SU-DHL-6 (cell line): ENCODE measurements at regions not wholly inside any gene's neighbourhood (a gene's known extent, or its start where the extent isn't known, plus 50 kb on each side); places are given as distances from the start of the nearest gene placed in this dataset.

Experiments used
- H2AFZ ChIP-seq: fragments of 200-600 bp; sonication (generic); 2 replicates; pipeline ENCODE4 v1.6.1; 2014; ENCODE audit warnings: low read depth, mild to moderate bottlenecking, moderate library complexity, mixed read lengths, antibody characterized with exemption, low read length; ENCODE audit not compliant: severe bottlenecking
- H3F3A ChIP-seq: fragments of 200-600 bp; shearing (Covaris generic); 2 replicates; pipeline ENCODE4 v1.6.0; 2016; ENCODE audit warnings: antibody characterized with exemption, mild to moderate bottlenecking; ENCODE audit not compliant: insufficient read depth
- H3K27ac ChIP-seq: fragments of 200-600 bp; sonication (generic); 2 replicates; pipeline ENCODE4 v1.5.1; 2016; ENCODE audit warnings: low read depth, mild to moderate bottlenecking, low read length, moderate library complexity, mixed read lengths
- H3K27me3 ChIP-seq: fragments of 200-600 bp; sonication (generic), shearing (Covaris generic); 2 replicates; pipeline ENCODE4 v1.6.0; 2014; ENCODE audit warnings: mild to moderate bottlenecking, low read length
- H3K36me3 ChIP-seq: fragments of 200-600 bp; sonication (generic); 2 replicates; pipeline ENCODE4 v1.6.1; 2014; ENCODE audit warnings: mild to moderate bottlenecking, low read length, mixed read lengths
- H3K4me2 ChIP-seq: fragments of 300-600, 200-600 bp; shearing (Covaris generic), sonication (generic); 2 replicates; pipeline ENCODE4 v1.6.0; 2014; ENCODE audit warnings: low read length, low read depth, mild to moderate bottlenecking; ENCODE audit not compliant: poor library complexity, severe bottlenecking
- H3K4me3 ChIP-seq: fragments of 200-600 bp; sonication (generic); 2 replicates; pipeline ENCODE4 v1.5.1; 2014; ENCODE audit warnings: antibody characterized with exemption, low read length, mild to moderate bottlenecking, mixed read lengths; ENCODE audit not compliant: insufficient read depth, poor library complexity, severe bottlenecking
- H3K79me2 ChIP-seq: fragments of 200-600 bp; sonication (generic); 2 replicates; pipeline ENCODE4 v1.6.1; 2014; ENCODE audit warnings: mild to moderate bottlenecking, low read length, moderate library complexity; ENCODE audit not compliant: insufficient read depth
- H3K9ac ChIP-seq: fragments of 200-600 bp; sonication (generic); 2 replicates; pipeline ENCODE4 v1.7.0; 2014; ENCODE audit warnings: mild to moderate bottlenecking, low read length
- H3K9me2 ChIP-seq: fragments of 200-600 bp; sonication (generic); replicated peaks from 2 replicates; pipeline ENCODE4 v1.6.1; 2014; ENCODE audit warnings: low read length; ENCODE audit not compliant: insufficient read depth
- H3K9me3 ChIP-seq: fragments of 200-600 bp; sonication (generic); 2 replicates; pipeline ENCODE4 v1.6.1; 2014; ENCODE audit warnings: low read length, mixed read lengths; ENCODE audit not compliant: insufficient read depth
- H4K20me1 ChIP-seq: fragments of 200-600 bp; sonication (generic); 2 replicates; pipeline ENCODE4 v1.6.1; 2014; ENCODE audit warnings: low read depth, mild to moderate bottlenecking, antibody characterized with exemption, low read length, moderate library complexity, mixed read lengths
- EZH2phosphoT487 ChIP-seq: fragments of 200-600 bp; sonication (generic), shearing (Covaris generic); conservative IDR thresholded peaks from 2 replicates; pipeline ENCODE4 v1.6.1; 2018; ENCODE audit warnings: mild to moderate bottlenecking, antibody characterized with exemption, low read length, moderate library complexity, mixed read lengths
- TF ChIP-seq, protein P1 (sequence below): fragments of 200-600 bp; sonication (generic); IDR thresholded peaks from one replicate; pipeline ENCODE4 v1.5.1; 2017; ENCODE audit warnings: antibody characterized with exemption, mild to moderate bottlenecking, low read length, moderate library complexity; ENCODE audit not compliant: insufficient read depth, poor library complexity, severe bottlenecking

DNA sequence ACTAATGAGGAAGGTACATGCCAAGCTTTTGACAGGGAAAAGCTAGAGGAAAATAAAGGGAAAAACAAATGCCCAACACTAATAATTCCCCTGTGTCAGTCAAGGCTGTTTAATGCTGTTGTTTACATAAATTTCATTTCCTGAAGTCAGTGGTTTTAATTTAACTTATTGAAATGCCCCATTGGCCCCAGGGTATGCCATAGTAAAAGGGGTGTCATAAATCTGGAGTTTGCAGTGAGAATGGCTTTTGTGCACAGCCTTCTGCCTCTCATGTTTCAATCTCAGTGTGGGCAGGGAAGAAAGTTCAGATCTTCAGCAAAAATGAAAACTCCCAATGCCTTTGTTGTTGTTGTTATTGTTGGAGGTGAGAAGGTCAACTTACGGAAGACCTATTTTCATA, 550.1 kb upstream of the DCC start:
- Histone ChIP-seq H3K36me3 (no peaks in the 10 kb centered on the region), H3K4me2 (no peak overlapping the region), H3K9ac (no peak overlapping the region), H3K79me2 (no peaks in the 10 kb centered on the region), H4K20me1 (no peaks in the 10 kb centered on the region), H3K27ac (no peak overlapping the region), H3K27me3 (no peaks in the 10 kb centered on the region), H2AFZ (no peak overlapping the region), H3K9me2 (no peaks in the 10 kb centered on the region), H3K4me3 (no peak overlapping the region), H3K9me3 (no peaks in the 10 kb centered on the region), H3F3A (no peaks in the 10 kb centered on the region)
- TF ChIP-seq, protein P1, sequence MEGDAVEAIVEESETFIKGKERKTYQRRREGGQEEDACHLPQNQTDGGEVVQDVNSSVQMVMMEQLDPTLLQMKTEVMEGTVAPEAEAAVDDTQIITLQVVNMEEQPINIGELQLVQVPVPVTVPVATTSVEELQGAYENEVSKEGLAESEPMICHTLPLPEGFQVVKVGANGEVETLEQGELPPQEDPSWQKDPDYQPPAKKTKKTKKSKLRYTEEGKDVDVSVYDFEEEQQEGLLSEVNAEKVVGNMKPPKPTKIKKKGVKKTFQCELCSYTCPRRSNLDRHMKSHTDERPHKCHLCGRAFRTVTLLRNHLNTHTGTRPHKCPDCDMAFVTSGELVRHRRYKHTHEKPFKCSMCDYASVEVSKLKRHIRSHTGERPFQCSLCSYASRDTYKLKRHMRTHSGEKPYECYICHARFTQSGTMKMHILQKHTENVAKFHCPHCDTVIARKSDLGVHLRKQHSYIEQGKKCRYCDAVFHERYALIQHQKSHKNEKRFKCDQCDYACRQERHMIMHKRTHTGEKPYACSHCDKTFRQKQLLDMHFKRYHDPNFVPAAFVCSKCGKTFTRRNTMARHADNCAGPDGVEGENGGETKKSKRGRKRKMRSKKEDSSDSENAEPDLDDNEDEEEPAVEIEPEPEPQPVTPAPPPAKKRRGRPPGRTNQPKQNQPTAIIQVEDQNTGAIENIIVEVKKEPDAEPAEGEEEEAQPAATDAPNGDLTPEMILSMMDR = no peak
- no peak for TF ChIP-seq EZH2phosphoT487

DNA sequence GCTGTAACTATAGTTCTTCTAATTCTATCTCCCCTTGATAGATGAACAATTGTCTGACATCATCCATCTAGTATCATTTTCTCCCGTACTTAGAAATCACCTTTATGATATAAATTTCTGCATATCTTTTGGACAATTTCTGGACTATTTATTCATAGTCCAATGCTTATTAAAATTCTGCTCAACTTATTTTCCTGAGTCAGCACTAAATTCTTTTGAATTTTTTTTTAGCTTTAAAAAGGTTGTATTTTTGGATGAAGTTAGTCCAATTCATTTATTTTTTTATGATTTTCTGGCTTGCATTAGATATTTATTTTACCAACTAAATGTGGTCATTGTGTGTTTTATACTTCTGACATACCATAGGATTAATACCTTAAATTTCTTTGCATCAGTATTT, 538.5 kb upstream of the DCC start:
- Histone ChIP-seq H3K27me3 (no peaks in the 10 kb centered on the region), H3K9me3 (no peaks in the 10 kb centered on the region), H3F3A (no peaks in the 10 kb centered on the region), H3K9me2 (no peaks in the 10 kb centered on the region), H3K27ac (no peak overlapping the region), H3K4me2 (no peak overlapping the region), H3K36me3 (peaks cover 3% of the 10 kb centered on the region; the same call in 1 of the 2 replicates), H3K79me2 (no peaks in the 10 kb centered on the region), H3K4me3 (no peak overlapping the region), H4K20me1 (no peaks in the 10 kb centered on the region), H2AFZ (no peak overlapping the region), H3K9ac (no peak overlapping the region)
- TF ChIP-seq, protein P1 = no peak
- TF ChIP-seq EZH2phosphoT487 = no peak

DNA sequence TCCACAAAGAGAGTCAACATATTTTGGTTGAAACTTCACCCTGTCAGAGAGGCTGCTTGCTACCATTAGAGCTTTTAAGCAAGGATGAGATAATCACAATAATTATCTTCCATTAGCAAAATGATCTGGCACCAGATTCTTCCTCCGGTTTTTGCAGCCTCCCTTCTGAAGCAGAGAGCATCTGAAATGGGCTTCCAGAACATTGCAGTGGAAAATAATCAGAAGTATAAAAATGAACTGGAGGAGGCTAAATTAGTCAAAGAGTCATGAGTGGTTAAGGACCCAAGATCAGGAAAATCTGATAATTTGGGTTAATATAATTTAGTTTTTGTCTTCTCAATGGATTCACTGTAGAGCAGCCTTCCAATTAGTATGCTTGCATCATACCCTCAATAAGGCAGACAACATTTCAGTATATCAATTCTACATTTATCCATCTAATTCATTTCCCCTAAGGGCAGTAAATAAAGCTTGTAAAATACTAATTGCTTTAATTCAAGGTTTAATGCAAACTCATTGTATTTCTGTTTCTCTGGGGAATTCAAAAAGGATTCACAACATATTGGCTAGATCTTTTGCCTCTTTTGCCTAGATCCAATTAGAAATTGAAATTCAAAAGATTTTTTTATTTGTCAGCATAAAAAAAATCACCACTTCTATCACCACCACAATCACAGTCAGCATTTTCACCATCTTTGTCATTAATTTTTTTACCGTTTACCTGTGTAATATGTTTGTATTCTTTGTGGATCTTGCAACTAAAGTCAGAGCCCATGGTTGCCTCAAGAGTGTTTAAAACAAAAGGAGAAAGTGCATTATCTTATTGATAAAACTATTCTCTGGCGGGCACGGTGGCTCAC, 537.2 kb upstream of the DCC start:
- Histone ChIP-seq H3K9ac (no peak overlapping the region), H3F3A (no peaks in the 10 kb centered on the region), H3K36me3 (peaks cover 3% of the 10 kb centered on the region; the same call in 1 of the 2 replicates), H3K27ac (no peak overlapping the region), H3K9me3 (no peaks in the 10 kb centered on the region), H3K9me2 (no peaks in the 10 kb centered on the region), H3K4me3 (no peak overlapping the region), H4K20me1 (no peaks in the 10 kb centered on the region), H2AFZ (no peak overlapping the region), H3K4me2 (no peak overlapping the region), H3K27me3 (no peaks in the 10 kb centered on the region), H3K79me2 (no peaks in the 10 kb centered on the region)
- no peak for TF ChIP-seq EZH2phosphoT487
- TF ChIP-seq, protein P1 = no peak
